ENCODE measurements at regions not wholly inside any gene's neighbourhood (a gene's known extent, or its start where the extent isn't known, plus 50 kb on each side); places are given as distances from the start of the nearest gene placed in this dataset.

GRCh38 chr21:22728091-22728490, 1729.9 kb downstream of the NCAM2 start:
- TF ChIP-seq, protein P1, sequence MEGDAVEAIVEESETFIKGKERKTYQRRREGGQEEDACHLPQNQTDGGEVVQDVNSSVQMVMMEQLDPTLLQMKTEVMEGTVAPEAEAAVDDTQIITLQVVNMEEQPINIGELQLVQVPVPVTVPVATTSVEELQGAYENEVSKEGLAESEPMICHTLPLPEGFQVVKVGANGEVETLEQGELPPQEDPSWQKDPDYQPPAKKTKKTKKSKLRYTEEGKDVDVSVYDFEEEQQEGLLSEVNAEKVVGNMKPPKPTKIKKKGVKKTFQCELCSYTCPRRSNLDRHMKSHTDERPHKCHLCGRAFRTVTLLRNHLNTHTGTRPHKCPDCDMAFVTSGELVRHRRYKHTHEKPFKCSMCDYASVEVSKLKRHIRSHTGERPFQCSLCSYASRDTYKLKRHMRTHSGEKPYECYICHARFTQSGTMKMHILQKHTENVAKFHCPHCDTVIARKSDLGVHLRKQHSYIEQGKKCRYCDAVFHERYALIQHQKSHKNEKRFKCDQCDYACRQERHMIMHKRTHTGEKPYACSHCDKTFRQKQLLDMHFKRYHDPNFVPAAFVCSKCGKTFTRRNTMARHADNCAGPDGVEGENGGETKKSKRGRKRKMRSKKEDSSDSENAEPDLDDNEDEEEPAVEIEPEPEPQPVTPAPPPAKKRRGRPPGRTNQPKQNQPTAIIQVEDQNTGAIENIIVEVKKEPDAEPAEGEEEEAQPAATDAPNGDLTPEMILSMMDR (IDR thresholded peaks at IDR 0.05; ENCODE audit: insufficient read depth, low read length, poor library complexity, severe bottlenecking), result no peak
- TF ChIP-seq EZH2phosphoT487 (conservative IDR thresholded peaks at IDR 0.05; ENCODE audit: low read length), result no peak
